ENCODE measurements at regions not wholly inside any gene's neighbourhood (a gene's known extent, or its start where the extent isn't known, plus 50 kb on each side); places are given as distances from the start of the nearest gene placed in this dataset.
A peak's percentile ranks its signal among the peaks of the same experiment; 100 is the strongest.

DNA sequence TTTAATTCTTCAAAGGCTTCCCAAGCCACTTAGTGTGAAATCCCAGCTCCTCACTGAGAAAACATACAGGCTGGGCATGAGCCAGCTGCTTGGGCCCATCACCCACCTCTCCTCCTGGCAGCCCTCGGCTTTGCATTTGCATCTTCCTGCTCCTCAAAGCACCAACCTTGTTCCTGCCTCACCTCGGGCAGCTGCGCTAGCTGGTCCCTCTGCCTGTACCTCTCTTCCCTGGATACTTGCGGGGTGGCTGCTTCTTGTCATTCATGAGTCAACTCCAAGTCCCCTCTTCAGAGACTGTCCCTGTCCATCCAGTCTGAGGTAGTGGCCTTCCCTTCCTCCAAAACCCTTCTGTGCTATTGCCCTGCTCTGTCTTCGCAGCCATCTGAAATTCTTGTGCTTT, 116.1 kb upstream of the CXCL14 start:
- Histone ChIP-seq H3K4me1 (ENCODE audit: insufficient read depth, low read length) (no peaks in the 10 kb centered on the region), H3K36me3 (ENCODE audit: insufficient read depth, low read length) (no peaks in the 10 kb centered on the region), H3K9me3 (ENCODE audit: control insufficient read depth in 1 of 2, low read length in 2 of 2) (no peaks in the 10 kb centered on the region), H3K27ac (ENCODE audit: low read depth, low read length) (no peak overlapping the region), H3K27me3 (ENCODE audit: insufficient read depth, low read length) (no peaks in the 10 kb centered on the region), H3K4me3 (ENCODE audit: low read length in 2 of 2) (no peak overlapping the region)
- ChIA-PET CTCF (ENCODE audit: partially characterized antibody) (no interaction called here), POLR2A (ENCODE audit: partially characterized antibody) (no interaction called here)
- intact Hi-C loops (cut with micrococcal nuclease) = no loop called here
- DNase-seq = no peak
- H3K4me3 Mint-ChIP-seq = no peak overlapping the region
- H3K27ac Mint-ChIP-seq = no peak overlapping the region
- H3K36me3 Mint-ChIP-seq = no peaks in the 10 kb centered on the region
- H3K27me3 Mint-ChIP-seq = peaks cover 8 to 9% of the 10 kb centered on the region in 2 donors
- H3K4me1 Mint-ChIP-seq = no peaks in the 10 kb centered on the region
- peaks cover 0 to 2% (median 0%) of the 10 kb centered on the region in 8 donors for H3K9me3 Mint-ChIP-seq

GRCh38 chr5:135694012-135694411, 115.2 kb upstream of the CXCL14 start:
- no peak overlapping the region for H3K4me3 Mint-ChIP-seq
- DNase-seq = no peak
- H3K4me3 ChIP-seq (ENCODE audit: low read length in 2 of 2) = no peak overlapping the region
- H3K36me3 ChIP-seq (ENCODE audit: insufficient read depth, low read length) = no peaks in the 10 kb centered on the region
- H3K27ac ChIP-seq (ENCODE audit: low read depth, low read length) = no peak overlapping the region
- POLR2A ChIA-PET (ENCODE audit: partially characterized antibody) = no interaction called here
- no peaks in the 10 kb centered on the region for H3K27me3 ChIP-seq (ENCODE audit: insufficient read depth, low read length)
- H3K9me3 Mint-ChIP-seq = peaks cover 0 to 5% (median 0%) of the 10 kb centered on the region in 8 donors
- CTCF ChIA-PET (ENCODE audit: partially characterized antibody) = no interaction called here
- peaks cover 8 to 14% of the 10 kb centered on the region in 2 donors for H3K27me3 Mint-ChIP-seq
- no peaks in the 10 kb centered on the region for H3K9me3 ChIP-seq (ENCODE audit: control insufficient read depth in 1 of 2, low read length in 2 of 2)
- intact Hi-C loops (cut with micrococcal nuclease) = no loop called here
- peak overlapping the region in 1 of 7 donors; percentile 64 for H3K27ac Mint-ChIP-seq
- H3K36me3 Mint-ChIP-seq = no peaks in the 10 kb centered on the region
- H3K4me1 ChIP-seq (ENCODE audit: insufficient read depth, low read length) = no peaks in the 10 kb centered on the region
- no peaks in the 10 kb centered on the region for H3K4me1 Mint-ChIP-seq

DNA sequence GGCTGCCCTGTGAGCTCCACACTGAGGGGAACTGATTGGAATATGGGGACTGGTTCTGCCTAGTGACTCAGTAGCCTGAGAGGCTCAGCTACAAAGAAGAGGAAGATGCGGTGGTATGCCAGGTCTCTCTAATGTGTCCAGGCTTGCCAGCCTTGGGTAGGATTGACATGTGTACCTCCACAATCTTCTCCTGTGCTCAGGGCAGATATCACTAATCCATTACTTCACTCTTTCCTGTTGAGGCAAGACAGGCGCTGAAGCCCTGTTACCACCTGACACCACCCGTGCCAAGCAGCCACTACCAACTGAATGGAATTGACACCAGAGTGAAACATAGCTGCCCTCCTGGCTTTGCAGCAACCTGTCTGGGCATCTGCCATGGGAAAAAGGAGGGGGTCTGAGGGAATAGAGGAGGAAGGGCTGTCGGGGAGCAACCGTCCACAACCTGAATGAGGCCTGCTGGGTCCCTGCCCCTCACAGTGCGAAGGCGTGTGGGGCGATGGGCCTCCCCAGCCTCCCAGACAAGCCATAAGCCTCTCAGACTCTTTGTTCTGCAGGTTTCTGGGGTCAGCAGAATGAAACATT, 114.7 kb upstream of the CXCL14 start:
- H3K36me3 Mint-ChIP-seq = no peaks in the 10 kb centered on the region
- Histone ChIP-seq H3K4me3 (ENCODE audit: low read length in 2 of 2) (no peak overlapping the region), H3K9me3 (ENCODE audit: control insufficient read depth in 1 of 2, low read length in 2 of 2) (no peaks in the 10 kb centered on the region), H3K36me3 (ENCODE audit: insufficient read depth, low read length) (no peaks in the 10 kb centered on the region), H3K4me1 (ENCODE audit: insufficient read depth, low read length) (no peaks in the 10 kb centered on the region), H3K27me3 (ENCODE audit: insufficient read depth, low read length) (no peaks in the 10 kb centered on the region), H3K27ac (ENCODE audit: low read depth, low read length) (no peak overlapping the region)
- H3K27ac Mint-ChIP-seq = no peak overlapping the region
- CTCF ChIA-PET (ENCODE audit: partially characterized antibody) = no interaction called here
- no peak overlapping the region for H3K4me3 Mint-ChIP-seq
- POLR2A ChIA-PET (ENCODE audit: partially characterized antibody) = no interaction called here
- H3K9me3 Mint-ChIP-seq = peaks cover 0 to 5% (median 0%) of the 10 kb centered on the region in 8 donors
- H3K4me1 Mint-ChIP-seq = no peaks in the 10 kb centered on the region
- intact Hi-C loops (cut with micrococcal nuclease) = no loop called here
- DNase-seq = no peak
- peaks cover 8 to 15% of the 10 kb centered on the region in 2 donors for H3K27me3 Mint-ChIP-seq

GRCh38 chr5:135691044-135691443, 112.3 kb upstream of the CXCL14 start:
- ChIA-PET POLR2A (ENCODE audit: partially characterized antibody) (no interaction called here), CTCF (ENCODE audit: partially characterized antibody) (no interaction called here)
- no peak overlapping the region for H3K4me3 Mint-ChIP-seq
- peaks cover 0 to 4% (median 0%) of the 10 kb centered on the region in 8 donors for H3K9me3 Mint-ChIP-seq
- H3K36me3 ChIP-seq (ENCODE audit: insufficient read depth, low read length) = no peaks in the 10 kb centered on the region
- no peak for DNase-seq
- H3K36me3 Mint-ChIP-seq = no peaks in the 10 kb centered on the region
- H3K27ac ChIP-seq (ENCODE audit: low read depth, low read length) = no peak overlapping the region
- no peak overlapping the region for H3K27ac Mint-ChIP-seq
- no peak overlapping the region for H3K4me3 ChIP-seq (ENCODE audit: low read length in 2 of 2)
- H3K4me1 Mint-ChIP-seq = no peaks in the 10 kb centered on the region
- H3K9me3 ChIP-seq (ENCODE audit: control insufficient read depth in 1 of 2, low read length in 2 of 2) = no peaks in the 10 kb centered on the region
- H3K27me3 ChIP-seq (ENCODE audit: insufficient read depth, low read length) = no peaks in the 10 kb centered on the region
- no peaks in the 10 kb centered on the region for H3K4me1 ChIP-seq (ENCODE audit: insufficient read depth, low read length)
- intact Hi-C loops (cut with micrococcal nuclease) = no loop called here
- peaks cover 12 to 15% of the 10 kb centered on the region in 2 donors for H3K27me3 Mint-ChIP-seq

DNA sequence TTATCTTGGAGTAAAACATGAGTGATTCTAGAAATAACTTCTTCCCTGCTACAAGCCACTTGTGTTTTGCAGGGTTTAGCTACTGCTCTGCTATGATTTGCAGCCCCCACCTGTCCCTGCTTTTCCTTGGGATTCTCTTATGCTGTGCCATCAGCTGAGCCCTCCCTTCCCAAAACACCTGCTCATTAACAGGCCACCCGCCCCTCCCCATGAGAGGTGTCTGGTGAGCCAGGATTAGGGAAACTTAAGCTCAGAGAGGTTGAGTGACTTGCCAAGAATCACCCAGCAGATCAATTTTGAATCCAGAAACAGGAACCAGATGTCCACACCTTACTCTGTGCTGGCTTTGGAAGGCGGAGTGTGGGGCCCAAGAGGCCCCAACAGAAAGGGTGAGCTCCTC, 111.7 kb upstream of the CXCL14 start:
- Histone ChIP-seq H3K27me3 (ENCODE audit: insufficient read depth, low read length) (no peaks in the 10 kb centered on the region), H3K9me3 (ENCODE audit: control insufficient read depth in 1 of 2, low read length in 2 of 2) (no peaks in the 10 kb centered on the region), H3K4me1 (ENCODE audit: insufficient read depth, low read length) (no peaks in the 10 kb centered on the region), H3K4me3 (ENCODE audit: low read length in 2 of 2) (no peak overlapping the region), H3K27ac (ENCODE audit: low read depth, low read length) (no peak overlapping the region), H3K36me3 (ENCODE audit: insufficient read depth, low read length) (no peaks in the 10 kb centered on the region)
- peaks cover 0 to 4% (median 0%) of the 10 kb centered on the region in 8 donors for H3K9me3 Mint-ChIP-seq
- peaks cover 14 to 15% of the 10 kb centered on the region in 2 donors for H3K27me3 Mint-ChIP-seq
- H3K4me3 Mint-ChIP-seq = no peak overlapping the region
- intact Hi-C loops (cut with micrococcal nuclease) = no loop called here
- H3K36me3 Mint-ChIP-seq = no peaks in the 10 kb centered on the region
- no peak for DNase-seq
- ChIA-PET POLR2A (ENCODE audit: partially characterized antibody) (no interaction called here), CTCF (ENCODE audit: partially characterized antibody) (no interaction called here)
- H3K27ac Mint-ChIP-seq = no peak overlapping the region
- no peaks in the 10 kb centered on the region for H3K4me1 Mint-ChIP-seq

- no peak for DNase-seq
- Mint-ChIP-seq H3K9me3 (peaks cover 0 to 4% (median 0%) of the 10 kb centered on the region in 8 donors), H3K36me3 (no peaks in the 10 kb centered on the region), H3K27ac (no peak overlapping the region), H3K27me3 (peaks cover 12 to 14% of the 10 kb centered on the region in 2 donors), H3K4me1 (no peaks in the 10 kb centered on the region), H3K4me3 (no peak overlapping the region)
- Histone ChIP-seq H3K4me3 (ENCODE audit: low read length in 2 of 2) (no peak overlapping the region), H3K27me3 (ENCODE audit: insufficient read depth, low read length) (no peaks in the 10 kb centered on the region), H3K27ac (ENCODE audit: low read depth, low read length) (no peak overlapping the region), H3K4me1 (ENCODE audit: insufficient read depth, low read length) (no peaks in the 10 kb centered on the region), H3K9me3 (ENCODE audit: control insufficient read depth in 1 of 2, low read length in 2 of 2) (no peaks in the 10 kb centered on the region), H3K36me3 (ENCODE audit: insufficient read depth, low read length) (no peaks in the 10 kb centered on the region)
- ChIA-PET POLR2A (ENCODE audit: partially characterized antibody) (no interaction called here), CTCF (ENCODE audit: partially characterized antibody) (no interaction called here)
- intact Hi-C loops (cut with micrococcal nuclease) = no loop called here
These were observed 110.7 kb upstream of the CXCL14 start for GRCh38 chr5:135689506-135689905.

GRCh38 chr5:135688385-135688784, 109.6 kb upstream of the CXCL14 start:
- no peaks in the 10 kb centered on the region for H3K4me1 Mint-ChIP-seq
- Histone ChIP-seq H3K27me3 (ENCODE audit: insufficient read depth, low read length) (no peaks in the 10 kb centered on the region), H3K9me3 (ENCODE audit: control insufficient read depth in 1 of 2, low read length in 2 of 2) (no peaks in the 10 kb centered on the region), H3K4me3 (ENCODE audit: low read length in 2 of 2) (no peak overlapping the region), H3K27ac (ENCODE audit: low read depth, low read length) (no peak overlapping the region), H3K36me3 (ENCODE audit: insufficient read depth, low read length) (no peaks in the 10 kb centered on the region), H3K4me1 (ENCODE audit: insufficient read depth, low read length) (no peaks in the 10 kb centered on the region)
- CTCF ChIA-PET (ENCODE audit: partially characterized antibody) = no interaction called here
- H3K27me3 Mint-ChIP-seq = peaks cover 14% of the 10 kb centered on the region in 2 donors
- peaks cover 0 to 4% (median 0%) of the 10 kb centered on the region in 8 donors for H3K9me3 Mint-ChIP-seq
- H3K27ac Mint-ChIP-seq = no peak overlapping the region
- DNase-seq = no peak
- no peaks in the 10 kb centered on the region for H3K36me3 Mint-ChIP-seq
- intact Hi-C loops (cut with micrococcal nuclease) = no loop called here
- H3K4me3 Mint-ChIP-seq = no peak overlapping the region
- POLR2A ChIA-PET (ENCODE audit: partially characterized antibody) = no interaction called here

GRCh38 chr5:135683189-135683588, 104.4 kb upstream of the CXCL14 start:
- no peak overlapping the region for H3K4me3 Mint-ChIP-seq
- no peaks in the 10 kb centered on the region for H3K36me3 ChIP-seq (ENCODE audit: insufficient read depth, low read length)
- H3K27me3 ChIP-seq (ENCODE audit: insufficient read depth, low read length) = no peaks in the 10 kb centered on the region
- H3K27ac Mint-ChIP-seq = no peak overlapping the region
- intact Hi-C loops (cut with micrococcal nuclease) = no loop called here
- H3K36me3 Mint-ChIP-seq = peaks cover 0 to 4% of the 10 kb centered on the region in 2 donors
- no peaks in the 10 kb centered on the region for H3K9me3 ChIP-seq (ENCODE audit: control insufficient read depth in 1 of 2, low read length in 2 of 2)
- peaks cover 5 to 6% of the 10 kb centered on the region in 2 donors for H3K27me3 Mint-ChIP-seq
- H3K4me1 Mint-ChIP-seq = no peaks in the 10 kb centered on the region
- ChIA-PET POLR2A (ENCODE audit: partially characterized antibody) (no interaction called here), CTCF (ENCODE audit: partially characterized antibody) (no interaction called here)
- DNase-seq = no peak
- peaks cover 4 to 34% (median 26%) of the 10 kb centered on the region in 8 donors for H3K9me3 Mint-ChIP-seq
- no peak overlapping the region for H3K27ac ChIP-seq (ENCODE audit: low read depth, low read length)
- no peak overlapping the region for H3K4me3 ChIP-seq (ENCODE audit: low read length in 2 of 2)
- no peaks in the 10 kb centered on the region for H3K4me1 ChIP-seq (ENCODE audit: insufficient read depth, low read length)
